Middle frontal gyrus (tissue), 1 donor: ENCODE measurements at regions not wholly inside any gene's neighbourhood (a gene's known extent, or its start where the extent isn't known, plus 50 kb on each side); places are given as distances from the start of the nearest gene placed in this dataset.

Experiments
- DNase-seq: peaks from one replicate; pipeline ENCODE4 v3.0.0-alpha.2; 2015; ENCODE audit warnings: low spot score; ENCODE audit errors: extremely low spot score

- no peak for DNase-seq
Observed at GRCh38 chr5:162484986-162485385, 417.4 kb downstream of the GABRG2 start.

GRCh38 chr5:162485666-162486292, 418.2 kb downstream of the GABRG2 start:
- DNase-seq, result no peak

GRCh38 chr5:162487528-162488525, 420.3 kb downstream of the GABRG2 start:
- DNase-seq, result no peak

- DNase-seq, result no peak
Observed at GRCh38 chr5:162496100-162496808, 428.7 kb downstream of the GABRG2 start.

GRCh38 chr5:162497455-162497854, 429.9 kb downstream of the GABRG2 start:
- DNase-seq, result no peak

GRCh38 chr5:162502780-162503179, 435.2 kb downstream of the GABRG2 start:
- no peak for DNase-seq

- DNase-seq, result no peak
Observed at GRCh38 chr5:162503796-162504195, 436.2 kb downstream of the GABRG2 start.

GRCh38 chr5:162512935-162513565, 445.5 kb downstream of the GABRG2 start:
- DNase-seq, result no peak

- no peak for DNase-seq
Observed at GRCh38 chr5:162514116-162514515, 446.5 kb downstream of the GABRG2 start.

GRCh38 chr5:162520878-162521277, 453.3 kb downstream of the GABRG2 start:
- DNase-seq, result no peak

- DNase-seq, result no peak
Observed at GRCh38 chr5:162529209-162529608, 461.6 kb downstream of the GABRG2 start.

GRCh38 chr5:162529886-162530285, 462.3 kb downstream of the GABRG2 start:
- DNase-seq, result no peak

GRCh38 chr5:162543437-162543836, 475.9 kb downstream of the GABRG2 start:
- DNase-seq, result no peak

- DNase-seq, result no peak
Observed at GRCh38 chr5:162544905-162545304, 477.3 kb downstream of the GABRG2 start.

- DNase-seq, result no peak
Observed at GRCh38 chr5:162550236-162550635, 482.7 kb downstream of the GABRG2 start.

GRCh38 chr5:162558120-162558519, 490.5 kb downstream of the GABRG2 start:
- DNase-seq, result no peak

GRCh38 chr5:162567644-162568043, 500.1 kb downstream of the GABRG2 start:
- no peak for DNase-seq

- DNase-seq, result no peak
Observed at GRCh38 chr5:162573758-162574157, 506.2 kb downstream of the GABRG2 start.

- DNase-seq, result no peak
Observed at GRCh38 chr5:162591724-162592123, 524.2 kb downstream of the GABRG2 start.

- no peak for DNase-seq
Observed at GRCh38 chr5:162593881-162594280, 526.3 kb downstream of the GABRG2 start.

GRCh38 chr5:162603443-162604070, 536.0 kb downstream of the GABRG2 start:
- no peak for DNase-seq
